Right lobe of liver (tissue), 6 donors: ENCODE measurements at regions not wholly inside any gene's neighbourhood (a gene's known extent, or its start where the extent isn't known, plus 50 kb on each side); places are given as distances from the start of the nearest gene placed in this dataset.
A peak's percentile ranks its signal among the peaks of the same experiment; 100 is the strongest.

ENCODE experiments used
- ATAC-seq, 4 donors: fragments of 200-7000 bp; cut with Tn5 transposase; one replicate each; pipeline ENCODE4 v1.9.1; 2020; ENCODE audit warnings: mild to moderate bottlenecking in 4 of 4, moderate library complexity in 4 of 4
- DNase-seq, 3 donors: peaks; one replicate each; pipeline ENCODE4 v3.0.0-alpha.2; 2020
- H3K27ac ChIP-seq, 3 donors: fragments of 200-600 bp; one replicate each; pipeline ENCODE4 v1.8.0; 2022
- H3K27me3 ChIP-seq, 2 donors: fragments of 200-600 bp; one replicate each; pipeline ENCODE4 v1.8.0; 2022
- H3K36me3 ChIP-seq, 4 donors: fragments of 200-600 bp; sonication (generic) in 1 of 4; one replicate each; pipeline versions ENCODE4 v1.5.1 to v1.8.0; 2017 to 2022; ENCODE audit warnings: control low read depth in 1 of 4
- H3K4me1 ChIP-seq, 4 donors: fragments of 200-600 bp; sonication (generic) in 1 of 4; one replicate each; pipeline versions ENCODE4 v1.5.1 to v1.8.0; 2017 to 2022; ENCODE audit warnings: control low read depth in 1 of 4
- H3K4me3 ChIP-seq, 3 donors: fragments of 200-600 bp; one replicate each; pipeline ENCODE4 v1.8.0; 2022
- H3K9me3 ChIP-seq, 4 donors: fragments of 200-600 bp; sonication (generic) in 1 of 4; one replicate each; pipeline versions ENCODE4 v1.5.1 to v1.8.0; 2017 to 2022; ENCODE audit warnings: control low read depth in 1 of 4
- POLR2A ChIP-seq: fragments of 450-650 bp; IDR thresholded peaks from one replicate; pipeline ENCODE4 v1.6.1; 2017; ENCODE audit warnings: antibody characterized with exemption, mild to moderate bottlenecking
- WGBS: methylation state at CpG from one replicate; pipeline ENCODE4 v1.1.6; 2018; ENCODE audit warnings: low coverage, low lambda C conversion rate; ENCODE audit not compliant: insufficient coverage; ENCODE audit errors: missing lambda C conversion rate; 5-methylcytosine and 5-hydroxymethylcytosine counted together
- intact Hi-C, 2 donors: fragments of 100-400 bp; cut with DNase I; formaldehyde crosslinking; loops; one replicate each; pipeline versions ENCODE4 v1.11.2 to v1.14.1; 2022
- TF ChIP-seq, protein P1 (sequence below), 4 donors: fragments of 200-600 bp in 3 of 4; fragments of 450-650 bp in 1 of 4; IDR thresholded peaks; one replicate each; pipeline versions ENCODE4 v1.5.1 to v1.8.0; 2016 to 2022; ENCODE audit warnings: antibody characterized with exemption in 4 of 4, mild to moderate bottlenecking in 2 of 4
- donor health status: DM: no; HTN: yes; CAD: no.
- donor health status: DM: no; HTN: no; CAD: no.
- donor health status: DM: no; HTN: no; CAD: no.
- donor health status: DM: no; HTN: yes; CAD: no.
- donor health status: DM: no; HTN: yes; CAD: no.

DNA sequence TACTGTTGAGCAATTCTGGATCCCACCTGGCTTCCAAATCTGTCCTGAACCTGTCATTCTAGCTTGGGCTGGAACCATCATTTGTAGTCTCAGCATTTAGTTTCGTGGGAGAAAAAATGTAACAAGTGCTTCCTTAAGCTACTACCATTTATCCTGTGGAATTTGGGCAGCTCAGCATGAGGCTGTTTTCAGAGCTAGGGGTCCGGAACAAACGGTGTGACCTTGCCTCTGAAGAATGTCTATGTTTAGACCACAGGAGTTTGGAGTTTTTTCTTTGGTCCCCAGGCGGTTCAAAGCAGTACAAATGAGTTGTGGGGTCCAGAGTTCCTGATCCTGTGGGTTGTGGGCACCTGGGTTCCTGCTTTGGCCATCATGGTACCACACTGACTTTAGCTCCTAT lies 59.1 kb upstream of the TMEM178A start:
- intact Hi-C loops: no loop called here
- TF ChIP-seq, protein P1, sequence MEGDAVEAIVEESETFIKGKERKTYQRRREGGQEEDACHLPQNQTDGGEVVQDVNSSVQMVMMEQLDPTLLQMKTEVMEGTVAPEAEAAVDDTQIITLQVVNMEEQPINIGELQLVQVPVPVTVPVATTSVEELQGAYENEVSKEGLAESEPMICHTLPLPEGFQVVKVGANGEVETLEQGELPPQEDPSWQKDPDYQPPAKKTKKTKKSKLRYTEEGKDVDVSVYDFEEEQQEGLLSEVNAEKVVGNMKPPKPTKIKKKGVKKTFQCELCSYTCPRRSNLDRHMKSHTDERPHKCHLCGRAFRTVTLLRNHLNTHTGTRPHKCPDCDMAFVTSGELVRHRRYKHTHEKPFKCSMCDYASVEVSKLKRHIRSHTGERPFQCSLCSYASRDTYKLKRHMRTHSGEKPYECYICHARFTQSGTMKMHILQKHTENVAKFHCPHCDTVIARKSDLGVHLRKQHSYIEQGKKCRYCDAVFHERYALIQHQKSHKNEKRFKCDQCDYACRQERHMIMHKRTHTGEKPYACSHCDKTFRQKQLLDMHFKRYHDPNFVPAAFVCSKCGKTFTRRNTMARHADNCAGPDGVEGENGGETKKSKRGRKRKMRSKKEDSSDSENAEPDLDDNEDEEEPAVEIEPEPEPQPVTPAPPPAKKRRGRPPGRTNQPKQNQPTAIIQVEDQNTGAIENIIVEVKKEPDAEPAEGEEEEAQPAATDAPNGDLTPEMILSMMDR (IDR thresholded peaks at IDR 0.05): no peak
- TF ChIP-seq POLR2A: no peak
- Histone ChIP-seq H3K9me3 (no peaks in the 10 kb centered on the region), H3K4me3 (no peak overlapping the region), H3K27ac (no peak overlapping the region), H3K36me3 (no peaks in the 10 kb centered on the region), H3K27me3 (no peaks in the 10 kb centered on the region), H3K4me1 (peaks cover 0 to 17% (median 0%) of the 10 kb centered on the region in 4 donors)
- DNase-seq (no peak), ATAC-seq (no peak)
- WGBS: 76% methylated on average over 3 of the region's 4 CpGs

DNA sequence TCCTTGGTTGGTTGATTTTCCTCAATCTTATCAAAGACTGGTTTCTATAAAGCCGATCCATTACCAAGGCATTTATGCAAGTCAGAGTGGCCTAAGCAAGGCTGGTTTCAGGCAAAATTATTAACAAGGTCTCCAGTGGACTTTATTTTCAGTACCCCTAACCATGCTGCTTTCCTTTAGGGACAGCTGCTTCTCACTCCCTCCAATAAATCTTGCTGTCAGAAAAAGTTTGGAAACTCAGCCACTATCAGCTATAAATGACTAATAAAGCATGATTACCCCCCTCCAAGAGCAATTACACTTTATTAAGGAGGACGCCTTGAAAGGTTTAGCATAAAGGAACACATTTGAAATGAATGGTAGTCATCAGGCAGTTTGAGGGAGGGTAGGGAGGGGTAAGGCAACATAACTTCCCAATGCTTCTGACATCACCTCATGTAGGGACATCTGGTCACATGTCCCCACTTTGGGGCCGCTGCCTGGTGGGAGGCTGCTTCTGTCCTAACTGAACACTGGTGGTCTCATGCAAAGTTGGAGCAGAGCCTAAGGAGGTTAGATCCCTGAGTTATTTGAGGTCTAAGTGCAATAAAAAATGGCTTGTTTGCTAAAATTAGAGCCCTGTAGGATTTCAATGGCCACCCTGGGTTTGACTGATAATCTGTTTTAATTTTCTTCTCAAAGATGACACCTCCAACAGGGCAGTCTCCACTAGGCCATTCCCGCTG lies 58.0 kb upstream of the TMEM178A start:
- Histone ChIP-seq H3K9me3 (no peaks in the 10 kb centered on the region), H3K4me3 (no peak overlapping the region), H3K27me3 (no peaks in the 10 kb centered on the region), H3K4me1 (peaks cover 0 to 17% (median 0%) of the 10 kb centered on the region in 4 donors), H3K36me3 (no peaks in the 10 kb centered on the region), H3K27ac (no peak overlapping the region)
- no peak for ATAC-seq
- no peak for DNase-seq
- TF ChIP-seq, protein P1 (IDR thresholded peaks at IDR 0.05): no peak
- no peak for TF ChIP-seq POLR2A
- WGBS: 82% methylated on average over 3 of the region's 4 CpGs
- intact Hi-C loops: no loop called here

DNA sequence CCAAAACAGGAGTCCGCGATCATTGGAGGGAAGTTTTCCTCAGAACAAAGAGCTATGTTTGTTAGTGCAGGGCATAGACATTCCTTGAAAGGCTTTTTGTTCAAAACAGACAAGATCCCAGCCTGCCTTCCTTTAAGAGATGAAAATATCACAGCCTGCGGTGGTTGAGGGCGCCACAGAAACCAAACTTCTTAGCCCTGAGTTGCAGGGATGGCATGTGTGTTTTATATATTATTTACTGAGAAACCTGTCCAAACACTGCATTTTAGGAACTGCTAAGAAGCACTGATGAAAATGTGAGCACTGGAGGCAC lies 57.5 kb upstream of the TMEM178A start:
- Histone ChIP-seq H3K27me3 (no peaks in the 10 kb centered on the region), H3K27ac (peak overlapping the region in 1 of 3 donors; percentile 48), H3K4me3 (no peak overlapping the region), H3K36me3 (no peaks in the 10 kb centered on the region), H3K4me1 (peaks cover 0 to 17% (median 0%) of the 10 kb centered on the region in 4 donors), H3K9me3 (no peaks in the 10 kb centered on the region)
- TF ChIP-seq, protein P1 (IDR thresholded peaks at IDR 0.05): no peak
- no peak for TF ChIP-seq POLR2A
- ATAC-seq (no peak), DNase-seq (no peak)
- 94% methylated on average over 4 of the region's 4 CpGs for WGBS
- intact Hi-C loops: no loop called here

DNA sequence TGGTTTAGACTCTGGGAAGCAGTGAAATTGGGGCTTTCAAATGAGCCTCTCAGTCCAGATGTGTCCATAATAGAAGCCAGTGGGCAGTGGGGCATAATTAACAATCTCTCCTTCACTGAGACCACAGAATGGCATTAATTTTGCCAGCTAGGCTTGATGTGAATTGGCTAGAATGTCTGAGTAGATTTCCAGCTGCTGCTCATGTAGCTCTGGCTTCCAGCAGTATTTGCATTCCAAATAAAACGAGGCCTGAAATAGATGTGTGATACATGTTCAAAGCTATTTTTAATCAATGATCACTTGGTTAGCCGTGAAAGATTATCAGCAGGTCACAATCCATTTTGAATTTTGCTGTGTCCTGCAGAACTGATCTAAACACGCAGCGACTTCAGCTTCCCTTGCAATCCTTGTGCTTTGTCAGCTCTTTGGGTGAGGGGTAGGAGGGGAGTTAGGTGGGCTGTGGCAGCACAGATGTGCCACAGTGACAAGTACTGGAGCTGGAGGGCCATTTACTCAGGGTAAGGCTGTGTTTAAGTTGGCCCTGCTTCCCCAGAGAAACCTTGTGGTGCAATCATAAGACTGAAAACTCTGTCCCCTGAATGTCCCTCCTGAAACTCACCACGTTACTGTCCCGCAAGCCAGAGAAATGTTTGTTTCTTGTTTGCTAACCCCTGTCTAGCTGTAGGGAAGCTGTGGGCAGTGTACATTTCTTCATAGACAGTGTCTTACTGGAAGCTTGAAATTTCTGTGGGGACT lies 56.9 kb upstream of the TMEM178A start:
- DNase-seq (no peak), ATAC-seq (peak; percentile 91 to 95 (median 94))
- H3K27ac ChIP-seq: peak overlapping the region in 2 of 3 donors; percentile 30 to 48
- no peaks in the 10 kb centered on the region for H3K27me3 ChIP-seq
- 10% methylated on average over 6 of the region's 6 CpGs for WGBS
- TF ChIP-seq, protein P1 (IDR thresholded peaks at IDR 0.05): no peak
- no peak for TF ChIP-seq POLR2A
- H3K4me1 ChIP-seq: peaks cover 0 to 17% (median 0%) of the 10 kb centered on the region in 4 donors
- intact Hi-C loops: no loop called here
- no peak overlapping the region for H3K4me3 ChIP-seq
- no peaks in the 10 kb centered on the region for H3K36me3 ChIP-seq
- no peaks in the 10 kb centered on the region for H3K9me3 ChIP-seq
